NB4 (cell line): ENCODE measurements at regions not wholly inside any gene's neighbourhood (a gene's known extent, or its start where the extent isn't known, plus 50 kb on each side); places are given as distances from the start of the nearest gene placed in this dataset.

Source experiments
- CTCF ChIP-seq: IDR thresholded peaks from one replicate; pipeline ENCODE4 v1.5.1; 2012; ENCODE audit warnings: low read depth, low read length
- MAX ChIP-seq: IDR thresholded peaks from 2 replicates; pipeline ENCODE4 v1.6.1; 2011; ENCODE audit warnings: low read depth, low read length
- MYC ChIP-seq: IDR thresholded peaks from 2 replicates; pipeline ENCODE4 v1.6.1; 2011; ENCODE audit warnings: low read depth, low read length
- POLR2A ChIP-seq: IDR thresholded peaks from 2 replicates; pipeline ENCODE4 v1.6.1; 2011; ENCODE audit warnings: mild to moderate bottlenecking; ENCODE audit not compliant: insufficient read length; ENCODE audit errors: extremely low read depth

GRCh38 chr6:168128631-168129291, 49.7 kb upstream of the FRMD1 start:
- TF ChIP-seq POLR2A, result no peak
- TF ChIP-seq CTCF, result no peak
- no peak for TF ChIP-seq MYC
- TF ChIP-seq MAX, result no peak
